Forelimb muscle (tissue), 1 donor: ENCODE measurements at regions not wholly inside any gene's neighbourhood (a gene's known extent, or its start where the extent isn't known, plus 50 kb on each side); places are given as distances from the start of the nearest gene placed in this dataset.
"Not testable (repeated sequence)": the region's sequence is repeated elsewhere in the genome, so short reads cannot be mapped to it uniquely, and the experiment has no call there.

Source experiments
- DNase-seq: peaks from one replicate; pipeline ENCODE4 v3.0.0-alpha.2; 2013; ENCODE audit warnings: low read depth

GRCh38 chr9:104195142-104195541, 101.0 kb downstream of the SMC2 start:
- DNase-seq, result not testable (repeated sequence)

DNA sequence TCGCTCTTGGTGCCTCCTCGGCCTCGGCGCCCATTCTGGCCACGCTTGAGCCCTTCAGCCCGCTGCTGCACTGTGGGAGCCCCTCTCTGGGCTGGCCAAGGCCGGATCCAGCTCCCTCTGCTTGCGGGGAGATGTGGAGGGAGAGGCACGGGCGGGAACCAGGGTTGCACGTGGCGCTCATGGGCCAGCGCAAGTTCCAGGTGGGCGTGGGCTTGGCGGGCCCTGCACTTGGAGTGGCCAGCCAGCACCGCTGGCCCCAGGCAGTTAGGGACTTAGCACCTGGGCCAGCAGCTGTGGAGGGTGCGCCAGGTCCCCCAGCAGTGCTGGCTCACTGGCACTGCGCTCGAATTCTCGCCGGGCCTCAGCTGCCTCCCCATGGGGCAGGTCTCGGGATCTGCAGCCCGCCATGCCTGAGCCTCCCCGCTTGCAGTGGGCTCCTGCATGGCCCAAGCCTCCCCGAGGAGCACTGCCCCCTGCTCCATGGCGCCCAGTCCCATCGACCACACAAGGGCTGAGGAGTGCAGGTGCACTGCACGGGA, 106.4 kb downstream of the SMC2 start:
- DNase-seq, result no peak

DNA sequence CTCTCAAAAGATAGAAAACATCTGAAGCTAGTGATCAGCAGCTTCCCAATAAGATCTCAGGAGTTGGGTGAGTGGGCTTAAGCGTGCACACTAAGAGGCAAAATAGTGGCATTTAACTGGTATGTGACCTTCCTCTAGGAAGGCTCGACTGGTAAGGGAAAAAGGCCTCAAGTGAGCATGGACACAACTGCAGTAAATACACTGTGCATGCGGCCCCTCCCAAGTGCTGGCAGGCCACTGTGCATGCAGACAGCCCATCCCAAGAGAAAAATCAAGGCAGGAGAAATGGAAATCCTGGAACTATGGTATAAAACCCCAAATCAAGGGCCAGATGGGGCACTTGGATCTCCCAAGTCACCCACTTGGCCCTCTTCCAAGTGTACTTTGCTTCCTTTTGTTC, 112.7 kb downstream of the SMC2 start:
- DNase-seq, result no peak

DNA sequence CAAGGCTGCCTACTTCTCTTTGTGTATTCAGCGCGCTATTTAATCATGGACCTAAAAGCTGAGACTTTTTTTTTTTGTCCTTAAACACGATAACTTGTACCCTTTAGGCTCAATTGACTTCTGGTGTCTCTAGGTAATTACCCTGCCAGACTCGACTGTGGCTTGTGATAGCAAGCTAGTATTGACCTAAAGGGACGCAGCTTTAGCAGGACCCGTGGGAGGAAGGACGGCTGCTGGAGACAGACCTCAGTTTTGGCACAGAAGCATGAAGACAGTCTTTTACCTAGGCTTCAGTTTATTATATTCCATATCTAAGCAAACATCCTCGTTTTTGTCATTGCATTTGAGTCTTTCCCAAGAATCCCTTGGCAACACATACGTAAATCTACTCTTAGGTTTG, 115.3 kb downstream of the SMC2 start:
- DNase-seq, result no peak

GRCh38 chr9:104227108-104227507, 133.0 kb downstream of the SMC2 start:
- DNase-seq, result no peak

DNA sequence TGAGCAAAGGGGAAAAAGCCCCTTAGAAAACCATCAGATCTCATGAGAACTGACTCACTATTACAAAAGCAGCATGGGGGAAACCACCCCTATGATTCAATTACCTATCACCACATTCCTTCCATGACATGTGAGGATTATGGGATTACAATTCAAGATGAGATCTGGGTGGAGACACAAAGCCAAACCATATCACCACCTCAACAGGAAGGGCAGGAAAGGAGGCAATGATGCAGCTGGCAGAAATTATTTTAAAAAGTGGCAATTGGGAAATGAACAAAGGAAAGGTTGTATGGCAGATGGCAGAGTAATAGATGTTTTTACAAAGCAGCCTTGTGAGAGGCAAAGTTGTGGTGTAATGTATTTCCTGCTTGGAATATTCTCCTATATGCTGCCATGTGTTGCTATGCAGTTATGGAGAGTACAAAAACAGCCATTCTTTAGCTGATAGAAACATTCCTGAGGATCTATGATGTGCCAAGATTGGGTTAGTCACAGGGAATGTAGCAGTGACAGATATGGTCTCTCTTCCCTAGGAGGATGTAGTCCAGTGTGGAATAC, 138.8 kb downstream of the SMC2 start:
- no peak for DNase-seq

- DNase-seq, result no peak
These were observed 139.3 kb downstream of the SMC2 start for GRCh38 chr9:104233366-104233765.

DNA sequence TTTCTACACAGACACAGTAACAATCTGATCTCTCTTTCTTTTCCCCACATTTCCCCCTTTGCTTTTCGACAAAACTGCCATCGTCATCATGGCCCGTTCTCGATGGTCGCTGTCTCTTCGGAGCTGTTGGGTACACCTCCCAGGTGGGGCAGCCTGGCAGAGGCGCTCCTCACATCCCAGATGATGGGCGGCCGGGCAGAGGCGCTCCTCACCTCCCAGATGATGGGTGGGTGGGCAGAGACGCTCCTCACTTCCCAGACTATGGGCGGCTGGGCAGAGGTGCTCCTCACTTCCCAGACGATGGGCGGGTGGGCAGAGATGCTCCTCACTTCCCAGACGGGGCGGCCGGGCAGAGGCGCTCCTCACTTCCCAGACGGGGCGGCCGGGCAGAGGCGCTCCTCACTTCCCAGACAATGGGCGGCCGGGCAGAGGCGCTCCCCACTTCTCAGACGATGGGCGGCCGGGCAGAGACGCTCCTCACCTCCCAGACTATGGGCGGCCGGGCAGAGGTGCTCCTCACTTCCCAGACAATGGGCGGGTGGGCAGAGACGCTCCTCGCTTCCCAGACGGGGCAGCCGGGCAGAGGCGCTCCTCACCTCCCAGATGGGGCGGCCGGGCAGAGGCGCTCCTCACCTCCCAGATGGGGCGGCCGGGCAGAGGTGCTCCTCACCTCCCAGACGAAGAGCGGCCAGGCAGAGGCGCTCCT, 140.7 kb downstream of the SMC2 start:
- DNase-seq, result not testable (repeated sequence)

GRCh38 chr9:104235347-104236120, 141.4 kb downstream of the SMC2 start:
- DNase-seq, result not testable (repeated sequence)

DNA sequence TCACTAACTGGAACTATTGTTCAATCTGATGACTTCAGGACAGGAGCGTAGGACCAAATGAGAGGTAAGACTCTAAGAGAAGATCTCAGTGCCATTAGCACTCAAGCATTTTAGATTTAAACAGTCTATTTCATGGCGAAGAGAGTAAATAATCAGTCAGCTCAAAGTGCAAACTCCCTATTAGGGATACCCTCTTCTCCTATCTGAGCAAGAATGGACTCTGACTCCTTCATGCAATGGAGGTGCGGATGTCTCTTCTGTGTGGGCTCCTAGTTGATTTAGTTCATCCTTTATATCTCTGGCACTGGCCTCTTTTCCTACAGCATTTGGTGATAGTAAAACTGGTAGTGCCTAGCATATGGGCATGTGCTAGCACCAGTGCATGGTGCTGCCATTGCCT, 144.6 kb downstream of the SMC2 start:
- DNase-seq, result no peak

DNA sequence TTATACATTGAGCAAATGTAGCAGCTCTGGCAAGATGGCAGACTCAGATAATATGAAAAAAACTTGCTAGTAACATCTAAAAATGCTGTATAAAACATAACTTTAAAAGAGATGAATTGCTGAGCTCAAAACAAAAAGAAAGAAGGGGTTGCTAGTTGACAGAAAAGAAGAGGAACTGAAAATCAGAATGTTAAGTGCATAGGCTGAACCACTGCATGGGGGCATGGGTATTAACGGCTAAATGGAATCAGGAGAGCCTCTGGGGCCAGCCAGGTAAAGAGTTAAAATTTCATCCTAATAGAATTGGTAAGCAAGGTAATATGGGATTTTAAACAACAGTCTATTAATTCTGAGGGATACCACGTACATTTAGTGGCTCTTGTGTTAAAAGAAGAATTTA, 146.8 kb downstream of the SMC2 start:
- DNase-seq, result no peak

- no peak for DNase-seq
These were observed 151.8 kb downstream of the SMC2 start for GRCh38 chr9:104245925-104246324.

- DNase-seq, result no peak
These were observed 153.9 kb downstream of the SMC2 start for GRCh38 chr9:104247899-104248460.

DNA sequence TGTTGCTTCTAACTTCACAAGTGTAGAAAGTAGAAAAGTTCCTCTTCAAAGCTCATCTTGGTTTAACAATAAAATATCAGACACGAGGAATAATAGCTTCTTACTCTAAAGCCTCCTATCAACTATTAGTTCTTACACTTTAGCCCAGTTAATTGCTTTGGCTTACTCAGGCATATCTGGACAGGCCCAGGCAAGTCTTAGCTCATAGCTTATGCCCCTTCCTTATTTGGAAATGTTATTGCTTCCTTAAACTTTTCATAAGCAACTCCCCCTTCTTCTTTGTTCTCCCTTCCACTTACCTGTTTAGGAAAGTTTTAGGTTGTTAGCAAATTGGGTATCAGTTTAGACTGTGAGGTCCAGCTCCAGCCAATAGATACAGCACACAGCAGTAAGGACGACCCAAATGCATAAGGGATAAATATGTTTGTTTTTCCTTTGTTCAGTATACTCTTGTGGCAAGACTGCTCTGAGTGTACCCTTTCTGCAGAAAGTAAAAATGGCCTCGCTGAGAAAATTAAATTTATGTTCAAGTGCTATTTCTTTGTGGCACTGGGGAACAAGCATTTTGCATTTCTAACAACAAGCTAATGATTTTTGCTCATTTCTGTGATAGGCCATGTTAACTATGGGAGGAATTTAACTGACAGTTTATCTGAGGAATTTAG, 162.1 kb downstream of the SMC2 start:
- DNase-seq, result no peak

- no peak for DNase-seq
These were observed 162.6 kb downstream of the SMC2 start for GRCh38 chr9:104256696-104257062.

DNA sequence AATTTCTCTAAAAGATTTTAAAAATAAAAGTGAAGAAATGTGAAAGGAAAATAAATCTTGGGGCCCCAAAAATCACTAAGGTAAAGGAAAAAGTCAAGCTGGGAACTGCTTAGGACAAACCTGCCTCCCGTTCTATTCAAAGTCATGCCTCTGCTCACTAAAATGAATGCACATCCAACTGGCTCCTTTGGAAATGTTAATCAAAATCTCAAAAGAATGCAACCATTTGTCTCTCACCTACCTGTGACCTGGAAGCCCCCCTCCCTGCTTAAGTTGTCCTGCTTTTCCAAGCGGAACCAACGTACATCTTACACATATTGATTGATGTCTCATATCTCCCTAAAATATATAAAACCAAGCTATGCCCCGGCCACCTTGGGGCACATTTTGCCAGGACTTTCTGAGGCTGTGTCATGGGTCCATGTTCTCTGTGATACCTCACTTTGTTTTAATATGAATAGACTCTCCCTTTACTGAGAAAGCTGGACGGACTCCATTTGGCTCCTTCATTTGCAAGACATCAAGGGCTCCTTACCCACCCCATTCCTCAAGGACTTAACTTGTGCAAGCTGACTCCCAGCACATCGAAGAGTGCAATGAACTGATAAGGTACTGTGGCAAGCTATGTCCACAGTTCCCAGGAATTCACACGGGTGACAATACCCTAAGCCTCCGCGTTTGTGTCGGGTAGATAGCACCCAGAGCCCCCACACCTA, 164.3 kb downstream of the SMC2 start:
- no peak for DNase-seq

DNA sequence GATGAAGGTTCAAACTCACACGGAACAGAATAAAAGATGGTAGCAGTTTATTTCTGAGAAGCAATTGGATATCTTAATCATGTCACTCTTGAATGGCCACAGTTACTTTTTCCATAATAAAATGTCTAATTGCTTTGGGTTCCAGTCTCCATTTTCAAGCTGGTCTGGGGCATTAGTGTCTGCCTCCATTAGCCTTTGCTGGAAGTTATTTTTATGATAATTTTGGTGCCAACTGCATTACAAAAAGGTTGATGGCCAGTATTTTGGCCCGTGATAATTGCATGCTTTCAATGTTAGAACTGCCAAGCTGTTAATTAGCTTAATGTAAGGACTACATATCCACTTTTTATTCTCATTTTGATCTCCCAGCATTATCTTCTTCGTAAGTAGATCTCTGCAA, 165.9 kb downstream of the SMC2 start:
- DNase-seq, result no peak

DNA sequence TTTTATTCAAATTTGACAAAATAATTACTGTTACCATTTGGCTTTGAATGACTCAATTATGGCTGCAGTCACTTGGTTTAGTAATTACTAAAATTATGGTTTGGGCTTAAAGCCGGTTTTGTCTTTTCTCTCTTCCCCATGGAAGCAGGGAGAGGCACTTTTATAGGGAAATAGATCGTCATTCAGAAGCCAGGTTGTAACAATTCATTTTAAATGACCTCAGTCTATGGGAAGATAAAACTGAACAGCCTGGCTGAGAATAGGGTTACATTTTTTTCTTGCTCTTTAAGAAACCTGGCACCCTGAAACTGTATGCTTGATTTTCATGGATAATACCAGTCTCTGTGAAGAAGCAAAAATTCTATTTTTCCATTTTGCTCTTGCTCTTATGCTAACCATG, 169.8 kb downstream of the SMC2 start:
- no peak for DNase-seq

DNA sequence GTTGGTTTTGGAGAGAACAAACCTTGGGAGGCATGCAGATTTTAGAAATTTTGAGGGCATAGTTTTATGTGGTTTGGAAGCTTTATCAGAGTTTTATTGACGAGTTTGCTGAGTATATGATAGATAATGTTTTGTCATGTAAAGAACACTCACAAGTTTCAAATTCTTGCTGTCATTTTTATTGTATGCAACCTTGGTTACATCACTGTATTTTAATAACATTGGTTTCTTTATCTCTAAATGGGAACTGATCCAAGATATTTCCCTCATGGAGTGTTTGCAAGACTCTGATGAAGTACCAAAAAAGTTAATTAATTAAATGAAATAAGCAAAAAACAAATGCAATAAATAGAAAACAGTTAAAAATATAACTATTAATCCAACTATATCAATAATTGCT, 170.3 kb downstream of the SMC2 start:
- DNase-seq, result no peak

GRCh38 chr9:104269374-104269773, 175.3 kb downstream of the SMC2 start:
- no peak for DNase-seq
